Prostate gland (tissue), 2 donors: ENCODE measurements at regions not wholly inside any gene's neighbourhood (a gene's known extent, or its start where the extent isn't known, plus 50 kb on each side); places are given as distances from the start of the nearest gene placed in this dataset.

Source experiments
- CTCF ChIP-seq, 4 experiments: fragments of 200-600 bp in 2 of 4; fragments of 450-650 bp in 2 of 4; sonication (generic) in 2 of 4; IDR thresholded peaks; 1 replicate in 3 of 4; 2 replicates in 1 of 4; pipeline ENCODE4 v1.5.1; 2016 to 2019; ENCODE audit warnings: antibody characterized with exemption in 4 of 4, mild to moderate bottlenecking in 2 of 4, moderate library complexity in 2 of 4
- POLR2A ChIP-seq: fragments of 450-650 bp; IDR thresholded peaks from one replicate; pipeline ENCODE4 v1.6.1; 2016; ENCODE audit warnings: antibody characterized with exemption, mild to moderate bottlenecking
- POLR2AphosphoS5 ChIP-seq: sonication (generic); formaldehyde crosslinking; IDR thresholded peaks from one replicate; pipeline ENCODE4 v1.6.1; 2017; ENCODE audit warnings: antibody characterized with exemption

- TF ChIP-seq CTCF (IDR thresholded peaks at IDR 0.05) = no peak
- TF ChIP-seq POLR2A = no peak
- no peak for TF ChIP-seq POLR2AphosphoS5
Measured at GRCh38 chr20:57025261-57025660, 241.2 kb downstream of the BMP7 start.
